H9 (cell line): ENCODE measurements at regions not wholly inside any gene's neighbourhood (a gene's known extent, or its start where the extent isn't known, plus 50 kb on each side); places are given as distances from the start of the nearest gene placed in this dataset.

Experiments
- DNase-seq: peaks from one replicate; pipeline ENCODE4 v3.0.0-alpha.2; 2017
- H2AFZ ChIP-seq: one replicate; pipeline ENCODE4 v1.6.1; 2013; ENCODE audit warnings: mild to moderate bottlenecking, low read length, control low read depth, moderate library complexity
- H2AK5ac ChIP-seq: 2 replicates; pipeline ENCODE4 v1.6.1; 2013; ENCODE audit warnings: low read length, control low read depth, mixed read lengths; ENCODE audit not compliant: insufficient read length
- H2BK120ac ChIP-seq: one replicate; pipeline ENCODE4 v1.6.1; 2013; ENCODE audit warnings: low read depth, mild to moderate bottlenecking, low read length, control low read depth, inconsistent platforms; ENCODE audit not compliant: poor library complexity, severe bottlenecking
- H2BK12ac ChIP-seq: 2 replicates; pipeline ENCODE4 v1.6.1; 2013; ENCODE audit warnings: low read length, control low read depth, mixed read lengths, low read depth; ENCODE audit not compliant: insufficient read length
- H2BK15ac ChIP-seq: 2 replicates; pipeline ENCODE4 v1.6.1; 2013; ENCODE audit warnings: low read depth, low read length, control low read depth
- H2BK20ac ChIP-seq: one replicate; pipeline ENCODE4 v1.6.1; 2013; ENCODE audit warnings: low read depth, mild to moderate bottlenecking, low read length, control low read depth, inconsistent platforms; ENCODE audit not compliant: poor library complexity, severe bottlenecking
- H2BK5ac ChIP-seq: 2 replicates; pipeline ENCODE4 v1.6.1; 2013; ENCODE audit warnings: low read length, control low read depth, mixed read lengths; ENCODE audit not compliant: insufficient read length
- H3K14ac ChIP-seq: 2 replicates; pipeline ENCODE4 v1.6.1; 2013; ENCODE audit warnings: low read length, control low read depth; ENCODE audit not compliant: insufficient read depth
- H3K18ac ChIP-seq: 2 replicates; pipeline ENCODE4 v1.6.1; 2013; ENCODE audit warnings: low read depth, mild to moderate bottlenecking, mixed read lengths, low read length, control low read depth; ENCODE audit not compliant: insufficient read length
- H3K23ac ChIP-seq: 2 replicates; pipeline ENCODE4 v1.6.1; 2013; ENCODE audit warnings: low read length, control low read depth, mixed read lengths, low read depth; ENCODE audit not compliant: insufficient read length
- H3K23me2 ChIP-seq: 2 replicates; pipeline ENCODE4 v1.6.1; 2013; ENCODE audit warnings: low read depth, mild to moderate bottlenecking, mixed read lengths, low read length, control low read depth; ENCODE audit not compliant: insufficient read length, poor library complexity, severe bottlenecking
- H3K27ac ChIP-seq: 2 replicates; pipeline ENCODE4 v1.5.1; 2013; ENCODE audit warnings: low read length, control low read depth, mixed read lengths, low read depth; ENCODE audit not compliant: insufficient read length
- H3K27me3 ChIP-seq: 2 replicates; pipeline ENCODE4 v1.6.1; 2013; ENCODE audit warnings: low read length, control low read depth, inconsistent platforms; ENCODE audit not compliant: insufficient read depth
- H3K4ac ChIP-seq: 2 replicates; pipeline ENCODE4 v1.6.1; 2013; ENCODE audit warnings: low read depth, mild to moderate bottlenecking, control low read depth, inconsistent platforms, low read length, moderate library complexity
- H3K4me1 ChIP-seq: 2 replicates; pipeline ENCODE4 v1.6.1; 2013; ENCODE audit warnings: low read length, control low read depth, inconsistent platforms; ENCODE audit not compliant: insufficient read depth
- H3K4me2 ChIP-seq: 2 replicates; pipeline ENCODE4 v1.6.1; 2013; ENCODE audit warnings: low read length, control low read depth, mixed read lengths; ENCODE audit not compliant: insufficient read length, insufficient read depth
- H3K56ac ChIP-seq: 2 replicates; pipeline ENCODE4 v1.6.1; 2013; ENCODE audit warnings: low read depth, mild to moderate bottlenecking, mixed read lengths, low read length, control low read depth; ENCODE audit not compliant: insufficient read length
- H3K79me1 ChIP-seq: 2 replicates; pipeline ENCODE4 v1.6.1; 2013; ENCODE audit warnings: low read depth, mild to moderate bottlenecking, moderate library complexity, low read length, control low read depth, inconsistent platforms; ENCODE audit not compliant: insufficient read depth, poor library complexity, severe bottlenecking
- H3K79me2 ChIP-seq: 2 replicates; pipeline ENCODE4 v1.6.1; 2013; ENCODE audit warnings: low read length, control low read depth, inconsistent platforms; ENCODE audit not compliant: insufficient read depth
- H3K9ac ChIP-seq: 2 replicates; pipeline ENCODE4 v1.6.1; 2013; ENCODE audit warnings: low read length, control low read depth, mixed read lengths; ENCODE audit not compliant: insufficient read length; ENCODE audit errors: extremely low read depth
- H3K9me3 ChIP-seq: one replicate; pipeline ENCODE4 v1.6.1; 2013; ENCODE audit warnings: low read depth, low read length, inconsistent platforms; ENCODE audit not compliant: control insufficient read depth
- H3T11ph ChIP-seq: one replicate; pipeline ENCODE4 v1.6.1; 2013; ENCODE audit warnings: mild to moderate bottlenecking, low read length, control low read depth, inconsistent platforms
- H4K20me1 ChIP-seq: one replicate; pipeline ENCODE4 v1.6.1; 2013; ENCODE audit not compliant: control insufficient read depth, insufficient read length, insufficient read depth
- H4K5ac ChIP-seq: 2 replicates; pipeline ENCODE4 v1.6.1; 2013; ENCODE audit warnings: low read depth, mild to moderate bottlenecking, mixed read lengths, low read length, control low read depth; ENCODE audit not compliant: insufficient read length
- H4K8ac ChIP-seq: replicated peaks from 2 replicates; pipeline ENCODE4 v1.6.1; 2013; ENCODE audit warnings: low read length, control low read depth, mixed read lengths, low read depth; ENCODE audit not compliant: insufficient read length
- H4K91ac ChIP-seq: 2 replicates; pipeline ENCODE4 v1.6.1; 2013; ENCODE audit warnings: low read depth, mild to moderate bottlenecking, moderate library complexity, mixed read lengths, low read length, control low read depth; ENCODE audit not compliant: insufficient read length
- H3K27ac Mint-ChIP-seq, 3 experiments: 2 replicates in 2 of 3; 3 replicates in 1 of 3; pipeline ENCODE4 v1.8.0; 2020 to 2021; ENCODE audit warnings: mixed read lengths in 3 of 3, mild to moderate bottlenecking in 1 of 3, moderate library complexity in 1 of 3
- H3K27me3 Mint-ChIP-seq: 2 replicates; pipeline ENCODE4 v1.8.0; 2021; ENCODE audit warnings: low read depth, mild to moderate bottlenecking, moderate library complexity, mixed read lengths
- H3K36me3 Mint-ChIP-seq, 3 experiments: 2 replicates in 2 of 3; 3 replicates in 1 of 3; pipeline ENCODE4 v1.8.0; 2020 to 2021; ENCODE audit warnings: low read depth in 3 of 3, mixed read lengths in 3 of 3; ENCODE audit not compliant: insufficient read depth in 1 of 3
- H3K4me1 Mint-ChIP-seq, 2 experiments: 2 replicates each; pipeline ENCODE4 v1.8.0; 2020; ENCODE audit warnings: mixed read lengths in 2 of 2
- H3K4me3 Mint-ChIP-seq, 2 experiments: 2 replicates in 1 of 2; 3 replicates in 1 of 2; pipeline ENCODE4 v1.8.0; 2020 to 2021; ENCODE audit warnings: mild to moderate bottlenecking in 2 of 2, mixed read lengths in 2 of 2, moderate library complexity in 1 of 2
- H3K9me3 Mint-ChIP-seq, 2 experiments: 2 replicates in 1 of 2; 3 replicates in 1 of 2; pipeline ENCODE4 v1.8.0; 2020; ENCODE audit warnings: mild to moderate bottlenecking in 2 of 2, mixed read lengths in 2 of 2, moderate library complexity in 1 of 2
- WGBS: extraction: QIAGEN DNeasy Blood & Tissue Kit; methylation state at CpG from one replicate; pipeline ENCODE4 v1.1.7; 2013; ENCODE audit warnings: missing lambda C conversion rate, low lambda C conversion rate, mixed read lengths; ENCODE audit not compliant: insufficient read length; ENCODE audit errors: extremely low coverage; 5-methylcytosine and 5-hydroxymethylcytosine counted together
- TF ChIP-seq, protein P1 (sequence below): fragments of 200-600 bp; sonication (generic); conservative IDR thresholded peaks from 3 replicates; pipeline ENCODE4 v1.8.0; 2021; ENCODE audit warnings: antibody characterized with exemption, mild to moderate bottlenecking

GRCh38 chr22:33202455-33202854 lies 144.3 kb upstream of the SYN3 start:
- Histone ChIP-seq H4K20me1 (no peaks in the 10 kb centered on the region), H3K23me2 (no peaks in the 10 kb centered on the region), H3K79me2 (no peaks in the 10 kb centered on the region), H3K23ac (no peak overlapping the region), H2BK12ac (no peak overlapping the region), H2BK20ac (no peak overlapping the region), H3K79me1 (no peaks in the 10 kb centered on the region), H2BK120ac (no peak overlapping the region), H2BK5ac (no peak overlapping the region), H3K9ac (no peak overlapping the region), H3T11ph (no peak overlapping the region), H3K4me2 (no peak overlapping the region), H2AFZ (no peak overlapping the region), H3K9me3 (no peaks in the 10 kb centered on the region), H3K4me1 (no peaks in the 10 kb centered on the region), H3K18ac (no peak overlapping the region), H4K8ac (no peak overlapping the region), H2BK15ac (no peak overlapping the region), H4K91ac (no peak overlapping the region), H3K4ac (no peak overlapping the region), H3K27me3 (no peaks in the 10 kb centered on the region), H3K27ac (no peak overlapping the region), H3K14ac (no peak overlapping the region), H4K5ac (no peak overlapping the region), H3K56ac (no peak overlapping the region), H2AK5ac (no peak overlapping the region)
- no peak overlapping the region for H3K27ac Mint-ChIP-seq
- peaks cover 4 to 5% of the 10 kb centered on the region in 2 experiments for H3K4me1 Mint-ChIP-seq
- no CpG with 5 or more reads among the region's 1 CpG for WGBS
- H3K36me3 Mint-ChIP-seq: no peaks in the 10 kb centered on the region
- no peak overlapping the region for H3K4me3 Mint-ChIP-seq
- no peak for DNase-seq
- peaks cover 89% of the 10 kb centered on the region for H3K27me3 Mint-ChIP-seq
- H3K9me3 Mint-ChIP-seq: no peaks in the 10 kb centered on the region
- TF ChIP-seq, protein P1, sequence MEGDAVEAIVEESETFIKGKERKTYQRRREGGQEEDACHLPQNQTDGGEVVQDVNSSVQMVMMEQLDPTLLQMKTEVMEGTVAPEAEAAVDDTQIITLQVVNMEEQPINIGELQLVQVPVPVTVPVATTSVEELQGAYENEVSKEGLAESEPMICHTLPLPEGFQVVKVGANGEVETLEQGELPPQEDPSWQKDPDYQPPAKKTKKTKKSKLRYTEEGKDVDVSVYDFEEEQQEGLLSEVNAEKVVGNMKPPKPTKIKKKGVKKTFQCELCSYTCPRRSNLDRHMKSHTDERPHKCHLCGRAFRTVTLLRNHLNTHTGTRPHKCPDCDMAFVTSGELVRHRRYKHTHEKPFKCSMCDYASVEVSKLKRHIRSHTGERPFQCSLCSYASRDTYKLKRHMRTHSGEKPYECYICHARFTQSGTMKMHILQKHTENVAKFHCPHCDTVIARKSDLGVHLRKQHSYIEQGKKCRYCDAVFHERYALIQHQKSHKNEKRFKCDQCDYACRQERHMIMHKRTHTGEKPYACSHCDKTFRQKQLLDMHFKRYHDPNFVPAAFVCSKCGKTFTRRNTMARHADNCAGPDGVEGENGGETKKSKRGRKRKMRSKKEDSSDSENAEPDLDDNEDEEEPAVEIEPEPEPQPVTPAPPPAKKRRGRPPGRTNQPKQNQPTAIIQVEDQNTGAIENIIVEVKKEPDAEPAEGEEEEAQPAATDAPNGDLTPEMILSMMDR: no peak
